A549 (cell line): ENCODE measurements at regions not wholly inside any gene's neighbourhood (a gene's known extent, or its start where the extent isn't known, plus 50 kb on each side); places are given as distances from the start of the nearest gene placed in this dataset.

ENCODE experiments used
- ATAC-seq, 2 experiments: fragments of 200-7000 bp in 1 of 2; fragments of >200 bp in 1 of 2; cut with Nextera tagmentation in 1 of 2; cut with Tn5 transposase in 1 of 2; 3 replicates each; pipeline versions ENCODE4 v1.8.0 to v1.9.1; 2018 to 2020; ENCODE audit warnings: mild to moderate bottlenecking in 1 of 2, moderate library complexity in 1 of 2
- CTCF ChIA-PET: fragments of 300-600 bp; sonication (Branson Sonifier 250); formaldehyde crosslinking; extraction: SDS; loops from one replicate; lab custom pipeline; 2021; ENCODE audit warnings: antibody characterized with exemption, inconsistent platforms; lab: Yijun Ruan, JAX
- POLR2A ChIA-PET: fragments of 350-600 bp; formaldehyde crosslinking; extraction: SDS; loops from one replicate; lab custom pipeline; 2021; ENCODE audit warnings: antibody characterized with exemption, inconsistent platforms; lab: Yijun Ruan, JAX
- DNase-seq, 2 experiments: peaks; one replicate each; pipeline versions ENCODE4 v3.0.0 to v3.0.0-alpha.2; 2011 to 2016; ENCODE audit warnings: low read depth in 1 of 2, low spot score in 1 of 2
- FAIRE-seq: peaks from 2 replicates; lab custom pipeline; 2011; peaks lifted over from hg19 to GRCh38; lab: Jason Lieb, UNC
- H3K27ac ChIP-seq, 2 experiments: fragments of >200 bp; sonication (Bioruptor Twin); formaldehyde crosslinking; 3 replicates each; pipeline ENCODE4 v1.5.1; 2016 to 2017
- H3K4me1 ChIP-seq: fragments of >200 bp; sonication (Bioruptor Twin); formaldehyde crosslinking; 3 replicates; pipeline ENCODE4 v1.6.1; 2016
- H3K4me2 ChIP-seq: fragments of >200 bp; sonication (Bioruptor Twin); formaldehyde crosslinking; 3 replicates; pipeline ENCODE4 v1.6.1; 2016
- H3K4me3 ChIP-seq: fragments of >200 bp; sonication (Bioruptor Twin); formaldehyde crosslinking; 3 replicates; pipeline ENCODE4 v1.5.1; 2016
- H3K9me3 ChIP-seq: fragments of >200 bp; sonication (Bioruptor Twin); formaldehyde crosslinking; 3 replicates; pipeline ENCODE4 v1.6.1; 2016
- BHLHE40 ChIP-seq: IDR thresholded peaks from 2 replicates; pipeline ENCODE4 v1.6.1; 2012; ENCODE audit warnings: low read depth, low read length, inconsistent platforms
- CBX8 ChIP-seq: fragments of 200-600 bp; sonication (generic); IDR thresholded peaks from 2 replicates; pipeline ENCODE4 v1.6.1; 2016
- CEBPB ChIP-seq, 2 experiments: fragments of >200 bp in 1 of 2; sonication (Bioruptor Twin) in 1 of 2; formaldehyde crosslinking in 1 of 2; IDR thresholded peaks; 2 replicates each; pipeline ENCODE4 v1.6.1; 2012 to 2016
- EP300 ChIP-seq, 2 experiments: fragments of >200 bp; sonication (Bioruptor Twin); formaldehyde crosslinking; IDR thresholded peaks; 2 replicates in 1 of 2; 3 replicates in 1 of 2; pipeline ENCODE4 v1.6.1; 2016 to 2017
- FOSB ChIP-seq: fragments of 250-450 bp; sonication (Bioruptor Pico); IDR thresholded peaks from 2 replicates; pipeline ENCODE4 v1.5.0; 2020; ENCODE audit warnings: mild to moderate bottlenecking, moderate library complexity
- FOSL2 ChIP-seq, 2 experiments: fragments of 450-650 bp in 1 of 2; fragments of >200 bp in 1 of 2; sonication (Bioruptor Twin) in 1 of 2; formaldehyde crosslinking; IDR thresholded peaks; 2 replicates each; pipeline versions ENCODE4 v1.5.0 to v1.6.1; 2016 to 2020; ENCODE audit warnings: mild to moderate bottlenecking in 1 of 2, moderate library complexity in 1 of 2
- FOXS1 ChIP-seq: fragments of 250-450 bp; sonication (Bioruptor Pico); IDR thresholded peaks from 2 replicates; pipeline ENCODE4 v1.5.0; 2020; ENCODE audit warnings: mild to moderate bottlenecking, moderate library complexity
- HEYL ChIP-seq: fragments of 250-450 bp; sonication (Bioruptor Pico); IDR thresholded peaks from 2 replicates; pipeline ENCODE4 v1.8.0; 2021; ENCODE audit warnings: mild to moderate bottlenecking, moderate library complexity
- HOXB13 ChIP-seq: fragments of 250-450 bp; sonication (Bioruptor Pico); IDR thresholded peaks from 2 replicates; pipeline ENCODE4 v1.5.0; 2020; ENCODE audit warnings: low read depth, mild to moderate bottlenecking, moderate library complexity
- JUN ChIP-seq, 2 experiments: fragments of >200 bp; sonication (Bioruptor Twin); formaldehyde crosslinking; IDR thresholded peaks; 2 replicates in 1 of 2; 3 replicates in 1 of 2; pipeline ENCODE4 v1.6.1; 2016 to 2017
- MAFK ChIP-seq: fragments of 450-650 bp; IDR thresholded peaks from 2 replicates; pipeline ENCODE4 v1.6.1; 2014; ENCODE audit not compliant: partially characterized antibody
- MAZ ChIP-seq: fragments of 150-350 bp; IDR thresholded peaks from 2 replicates; pipeline ENCODE4 v1.6.1; 2014; ENCODE audit warnings: antibody characterized with exemption, low read depth, low read length, borderline replicate concordance
- MYC ChIP-seq: IDR thresholded peaks from 2 replicates; pipeline ENCODE4 v1.6.1; 2012; ENCODE audit warnings: mild to moderate bottlenecking, inconsistent platforms, low read length, improper control_type of control experiment, borderline replicate concordance
- NR3C1 ChIP-seq: fragments of >200 bp; sonication (Bioruptor Twin); formaldehyde crosslinking; IDR thresholded peaks from 3 replicates; pipeline ENCODE4 v1.6.1; 2017
- POLR2A ChIP-seq: IDR thresholded peaks from 2 replicates; pipeline ENCODE4 v1.6.1; 2012; ENCODE audit warnings: mild to moderate bottlenecking, low read length
- RAD21 ChIP-seq, 2 experiments: fragments of >200 bp in 1 of 2; sonication (Bioruptor Twin) in 1 of 2; formaldehyde crosslinking in 1 of 2; IDR thresholded peaks in 1 of 2; conservative IDR thresholded peaks in 1 of 2; 2 replicates in 1 of 2; 3 replicates in 1 of 2; pipeline ENCODE4 v1.6.1; 2012 to 2018; ENCODE audit warnings: inconsistent platforms in 1 of 2
- RARB ChIP-seq: fragments of 250-450 bp; sonication (Bioruptor Pico); IDR thresholded peaks from 2 replicates; pipeline ENCODE4 v1.8.0; 2021; ENCODE audit warnings: mild to moderate bottlenecking, moderate library complexity
- RNF2 ChIP-seq: fragments of 200-600 bp; sonication (generic); IDR thresholded peaks from 2 replicates; pipeline ENCODE4 v1.6.1; 2016; ENCODE audit warnings: low read depth, mild to moderate bottlenecking, antibody characterized with exemption, moderate library complexity, borderline replicate concordance
- TFCP2L1 ChIP-seq: fragments of 250-450 bp; sonication (Bioruptor Pico); IDR thresholded peaks from 2 replicates; pipeline ENCODE4 v1.5.0; 2021; ENCODE audit warnings: mild to moderate bottlenecking
- TP53 ChIP-seq: fragments of 250-450 bp; sonication (Bioruptor Pico); IDR thresholded peaks from 2 replicates; pipeline ENCODE4 v1.5.0; 2021; ENCODE audit warnings: mild to moderate bottlenecking, moderate library complexity
- ZSCAN20 ChIP-seq: fragments of 250-450 bp; sonication (Bioruptor Pico); IDR thresholded peaks from 2 replicates; pipeline ENCODE4 v1.8.0; 2022; ENCODE audit warnings: mild to moderate bottlenecking, moderate library complexity
- WGBS: methylation state at CpG from one replicate; pipeline ENCODE4 v1.1.6; 2017; ENCODE audit errors: missing lambda C conversion rate; 5-methylcytosine and 5-hydroxymethylcytosine counted together
- TF ChIP-seq, protein P1 (sequence below): fragments of 450-650 bp; IDR thresholded peaks from 2 replicates; pipeline ENCODE4 v1.6.1; 2014; ENCODE audit warnings: antibody characterized with exemption
- TF ChIP-seq, protein P2 (sequence below): fragments of 250-450 bp; sonication (Bioruptor Pico); IDR thresholded peaks from 2 replicates; pipeline ENCODE4 v1.5.0; 2020; ENCODE audit warnings: low read depth, mild to moderate bottlenecking, moderate library complexity
- TF ChIP-seq, protein P3 (sequence below): IDR thresholded peaks from 2 replicates; pipeline ENCODE4 v1.6.1; 2012; ENCODE audit warnings: low read depth, borderline replicate concordance

DNA sequence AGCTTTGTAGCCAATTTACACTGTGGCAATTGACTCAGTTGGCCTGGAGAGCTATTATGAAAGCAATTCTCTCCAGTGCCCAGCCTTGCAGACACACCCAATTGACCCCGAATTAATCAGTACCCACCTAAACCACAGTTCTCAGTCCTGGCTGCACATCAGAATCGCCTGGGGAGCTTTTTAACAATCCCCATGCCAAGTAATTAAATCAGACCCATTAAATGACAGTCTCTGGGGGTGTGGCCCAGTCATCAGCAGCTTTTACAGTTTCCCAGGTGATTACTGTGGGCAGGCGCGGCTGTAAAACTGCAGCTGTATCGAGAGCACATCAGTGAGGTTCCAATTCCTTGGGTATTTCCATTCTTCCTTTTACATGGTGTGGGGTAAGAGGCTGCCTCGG, 460.9 kb upstream of the FAT1 start:
- TF ChIP-seq POLR2A: no peak
- TF ChIP-seq HEYL (CRISPR knock-in tag): no peak
- no peak for TF ChIP-seq MAZ
- TF ChIP-seq FOSL2 (IDR thresholded peaks at IDR 0.05): no peak
- no peak for TF ChIP-seq FOSL2 (CRISPR knock-in tag; IDR thresholded peaks at IDR 0.05)
- no peak for TF ChIP-seq CBX8
- no peak for TF ChIP-seq NR3C1
- TF ChIP-seq MYC: no peak
- TF ChIP-seq BHLHE40: no peak
- H3K9me3 ChIP-seq: no peaks in the 10 kb centered on the region
- DNase-seq: no peak
- no peak for ATAC-seq
- ChIA-PET CTCF (no interaction called here), POLR2A (no interaction called here)
- H3K4me2 ChIP-seq: no peak overlapping the region
- H3K4me3 ChIP-seq: no peak overlapping the region
- FAIRE-seq: no peak
- no peak overlapping the region for H3K27ac ChIP-seq
- WGBS: 57% methylated on average over 6 of the region's 6 CpGs
- no peaks in the 10 kb centered on the region for H3K4me1 ChIP-seq

DNA sequence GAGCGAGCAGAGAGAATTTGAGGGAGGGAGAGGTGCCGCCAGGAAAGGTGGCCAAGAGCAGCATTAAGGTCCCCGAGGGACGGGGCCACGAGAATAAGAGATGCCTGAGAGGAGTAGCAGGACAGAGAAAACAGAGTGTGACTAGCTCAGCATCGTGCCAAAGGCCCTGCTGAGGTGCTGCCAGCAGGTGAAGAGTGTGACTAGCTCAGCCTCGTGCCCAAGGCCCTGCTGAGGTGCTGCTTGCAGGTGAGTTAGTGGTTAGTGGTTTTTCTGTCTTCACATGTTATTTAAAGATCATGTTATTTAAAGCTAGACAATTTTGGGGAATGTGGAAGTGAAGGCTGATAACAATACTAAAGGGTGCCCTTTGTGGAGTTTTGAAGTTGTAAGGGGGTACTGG, 464.5 kb upstream of the FAT1 start:
- H3K4me1 ChIP-seq: no peaks in the 10 kb centered on the region
- no peak for DNase-seq
- H3K4me2 ChIP-seq: no peak overlapping the region
- CTCF ChIA-PET: interaction anchor here (1.3 to 1.4 kb wide), 2 partner anchors 20 to 37 kb away, joined by 3 read pairs; no protein-coding TSS in a partner anchor
- no peak for TF ChIP-seq MAFK
- FAIRE-seq: no peak
- H3K4me3 ChIP-seq: no peak overlapping the region
- ATAC-seq: no peak
- no peak overlapping the region for H3K27ac ChIP-seq
- POLR2A ChIA-PET: no interaction called here
- no peaks in the 10 kb centered on the region for H3K9me3 ChIP-seq
- 52% methylated on average over 7 of the region's 7 CpGs for WGBS

DNA sequence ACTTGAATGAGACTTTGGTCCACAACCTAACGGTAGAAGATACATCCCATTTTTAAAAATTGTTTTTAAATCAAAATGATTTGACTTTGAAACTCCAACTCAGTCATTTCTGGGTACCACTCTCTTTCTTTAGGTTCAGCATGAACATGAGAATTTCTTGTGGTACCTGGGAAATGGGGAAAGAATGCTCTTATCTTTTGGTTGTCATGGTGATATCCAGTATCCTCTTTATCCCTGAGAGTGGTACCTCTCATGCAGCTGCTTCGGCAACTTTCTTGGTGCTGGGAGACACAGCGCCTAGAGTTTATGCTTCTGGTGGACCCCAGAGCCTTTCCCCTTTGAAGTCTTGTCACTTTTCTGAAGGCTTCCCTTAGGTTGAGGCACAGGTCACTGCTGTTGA, 465.1 kb upstream of the FAT1 start:
- no peaks in the 10 kb centered on the region for H3K9me3 ChIP-seq
- FAIRE-seq (no peak), DNase-seq (no peak), ATAC-seq (no peak)
- ChIA-PET POLR2A (no interaction called here), CTCF (interaction anchor here (1.4 kb wide), 1 partner anchor 20 kb away, joined by 3 read pairs; no protein-coding TSS in a partner anchor)
- H3K4me3 ChIP-seq: no peak overlapping the region
- H3K4me1 ChIP-seq: no peaks in the 10 kb centered on the region
- TF ChIP-seq MYC: no peak
- TF ChIP-seq HOXB13: no peak
- TF ChIP-seq FOSB (CRISPR knock-in tag): no peak
- no peak for TF ChIP-seq JUN (IDR thresholded peaks at IDR 0.05)
- TF ChIP-seq TP53 (CRISPR knock-in tag): no peak
- no peak for TF ChIP-seq RARB
- TF ChIP-seq ZSCAN20 (CRISPR knock-in tag): no peak
- TF ChIP-seq, protein P1, sequence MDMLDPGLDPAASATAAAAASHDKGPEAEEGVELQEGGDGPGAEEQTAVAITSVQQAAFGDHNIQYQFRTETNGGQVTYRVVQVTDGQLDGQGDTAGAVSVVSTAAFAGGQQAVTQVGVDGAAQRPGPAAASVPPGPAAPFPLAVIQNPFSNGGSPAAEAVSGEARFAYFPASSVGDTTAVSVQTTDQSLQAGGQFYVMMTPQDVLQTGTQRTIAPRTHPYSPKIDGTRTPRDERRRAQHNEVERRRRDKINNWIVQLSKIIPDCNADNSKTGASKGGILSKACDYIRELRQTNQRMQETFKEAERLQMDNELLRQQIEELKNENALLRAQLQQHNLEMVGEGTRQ: no peak
- TF ChIP-seq RAD21 (conservative IDR thresholded peaks at IDR 0.05 in 1 of 2, IDR thresholded peaks at IDR 0.05 in 1 of 2): no peak
- no peak for TF ChIP-seq CEBPB (IDR thresholded peaks at IDR 0.05)
- TF ChIP-seq BHLHE40: no peak
- no peak for TF ChIP-seq EP300 (IDR thresholded peaks at IDR 0.05)
- TF ChIP-seq, protein P2, sequence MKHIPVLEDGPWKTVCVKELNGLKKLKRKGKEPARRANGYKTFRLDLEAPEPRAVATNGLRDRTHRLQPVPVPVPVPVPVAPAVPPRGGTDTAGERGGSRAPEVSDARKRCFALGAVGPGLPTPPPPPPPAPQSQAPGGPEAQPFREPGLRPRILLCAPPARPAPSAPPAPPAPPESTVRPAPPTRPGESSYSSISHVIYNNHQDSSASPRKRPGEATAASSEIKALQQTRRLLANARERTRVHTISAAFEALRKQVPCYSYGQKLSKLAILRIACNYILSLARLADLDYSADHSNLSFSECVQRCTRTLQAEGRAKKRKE: no peak
- TF ChIP-seq, protein P3, sequence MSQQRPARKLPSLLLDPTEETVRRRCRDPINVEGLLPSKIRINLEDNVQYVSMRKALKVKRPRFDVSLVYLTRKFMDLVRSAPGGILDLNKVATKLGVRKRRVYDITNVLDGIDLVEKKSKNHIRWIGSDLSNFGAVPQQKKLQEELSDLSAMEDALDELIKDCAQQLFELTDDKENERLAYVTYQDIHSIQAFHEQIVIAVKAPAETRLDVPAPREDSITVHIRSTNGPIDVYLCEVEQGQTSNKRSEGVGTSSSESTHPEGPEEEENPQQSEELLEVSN: no peak
- no peak for TF ChIP-seq RNF2
- no peak for TF ChIP-seq FOXS1 (CRISPR knock-in tag)
- TF ChIP-seq TFCP2L1: no peak
- WGBS: 77% methylated on average over 3 of the region's 3 CpGs
- no peak overlapping the region for H3K4me2 ChIP-seq
- H3K27ac ChIP-seq: no peak overlapping the region
